Mesendoderm (in vitro differentiated cells): ENCODE measurements at regions not wholly inside any gene's neighbourhood (a gene's known extent, or its start where the extent isn't known, plus 50 kb on each side); places are given as distances from the start of the nearest gene placed in this dataset.

Experiments used
- DNase-seq: peaks from one replicate; pipeline ENCODE4 v3.0.0; 2013
- H2AK5ac ChIP-seq: 2 replicates; pipeline ENCODE4 v1.6.1; 2013; ENCODE audit warnings: low read length, inconsistent platforms
- H2BK120ac ChIP-seq: 2 replicates; pipeline ENCODE4 v1.6.1; 2013; ENCODE audit warnings: low read depth, mild to moderate bottlenecking, low read length, moderate library complexity, mixed read lengths
- H2BK15ac ChIP-seq: replicated peaks from 2 replicates; pipeline ENCODE4 v1.6.1; 2013; ENCODE audit warnings: low read depth, mild to moderate bottlenecking, moderate library complexity
- H2BK5ac ChIP-seq: 2 replicates; pipeline ENCODE4 v1.6.1; 2013; ENCODE audit warnings: low read length, inconsistent platforms
- H3K18ac ChIP-seq: 2 replicates; pipeline ENCODE4 v1.6.1; 2013; ENCODE audit warnings: mild to moderate bottlenecking, low read length, mixed read lengths
- H3K23ac ChIP-seq: one replicate; pipeline ENCODE4 v1.6.1; 2013; ENCODE audit warnings: low read length
- H3K27ac ChIP-seq: 2 replicates; pipeline ENCODE4 v1.5.1; 2013; ENCODE audit warnings: low read depth, mild to moderate bottlenecking, inconsistent platforms, low read length, moderate library complexity
- H3K27me3 ChIP-seq: 2 replicates; pipeline ENCODE4 v1.6.1; 2013; ENCODE audit warnings: low read length, control low read depth, mild to moderate bottlenecking, inconsistent platforms; ENCODE audit not compliant: insufficient read depth, poor library complexity
- H3K36me3 ChIP-seq: 2 replicates; pipeline ENCODE4 v1.6.1; 2013; ENCODE audit warnings: low read length, inconsistent platforms; ENCODE audit not compliant: control insufficient read depth, insufficient read depth
- H3K4ac ChIP-seq: one replicate; pipeline ENCODE4 v1.6.1; 2013; ENCODE audit warnings: low read depth, mild to moderate bottlenecking, low read length, moderate library complexity
- H3K4me1 ChIP-seq: 2 replicates; pipeline ENCODE4 v1.6.1; 2013; ENCODE audit warnings: low read depth, low read length, inconsistent platforms; ENCODE audit not compliant: control insufficient read depth
- H3K4me2 ChIP-seq: 2 replicates; pipeline ENCODE4 v1.6.1; 2013; ENCODE audit warnings: low read length
- H3K4me3 ChIP-seq: 2 replicates; pipeline ENCODE4 v1.5.1; 2013; ENCODE audit warnings: mild to moderate bottlenecking, low read length
- H3K56ac ChIP-seq: one replicate; pipeline ENCODE4 v1.6.1; 2013; ENCODE audit warnings: low read length
- H3K79me1 ChIP-seq: 2 replicates; pipeline ENCODE4 v1.6.1; 2013; ENCODE audit warnings: low read length, inconsistent platforms
- H3K79me2 ChIP-seq: 2 replicates; pipeline ENCODE4 v1.6.1; 2013; ENCODE audit warnings: mild to moderate bottlenecking, low read length; ENCODE audit not compliant: control insufficient read depth, insufficient read depth
- H3K9ac ChIP-seq: 2 replicates; pipeline ENCODE4 v1.6.1; 2013; ENCODE audit warnings: low read length, inconsistent platforms
- H4K5ac ChIP-seq: one replicate; pipeline ENCODE4 v1.6.1; 2013; ENCODE audit warnings: low read length
- H4K8ac ChIP-seq: one replicate; pipeline ENCODE4 v1.6.1; 2013; ENCODE audit warnings: low read depth, mild to moderate bottlenecking, control low read depth, low read length, moderate library complexity
- WGBS: extraction: QIAGEN DNeasy Blood & Tissue Kit; methylation state at CpG from one replicate; pipeline ENCODE4 v1.1.7; 2013; ENCODE audit warnings: low lambda C conversion rate, missing lambda C conversion rate; ENCODE audit not compliant: insufficient coverage; ENCODE audit errors: extremely low coverage; 5-methylcytosine and 5-hydroxymethylcytosine counted together

- H2BK120ac ChIP-seq = no peak overlapping the region
- no peak overlapping the region for H2AK5ac ChIP-seq
- H4K8ac ChIP-seq = no peak overlapping the region
- no peak overlapping the region for H3K9ac ChIP-seq
- H3K4me3 ChIP-seq = no peak overlapping the region
- no peaks in the 10 kb centered on the region for H3K36me3 ChIP-seq
- no peak overlapping the region for H2BK15ac ChIP-seq
- H3K27ac ChIP-seq = no peak overlapping the region
- H4K5ac ChIP-seq = no peak overlapping the region
- H3K4me1 ChIP-seq = no peaks in the 10 kb centered on the region
- no peaks in the 10 kb centered on the region for H3K79me2 ChIP-seq
- no peak overlapping the region for H3K18ac ChIP-seq
- no peak overlapping the region for H3K4me2 ChIP-seq
- H3K56ac ChIP-seq = no peak overlapping the region
- no peak for DNase-seq
- H3K79me1 ChIP-seq = no peaks in the 10 kb centered on the region
- H3K27me3 ChIP-seq = no peaks in the 10 kb centered on the region
- no peak overlapping the region for H3K23ac ChIP-seq
- H3K4ac ChIP-seq = no peak overlapping the region
- H2BK5ac ChIP-seq = no peak overlapping the region
- no CpG with 5 or more reads among the region's 1 CpG for WGBS
These were observed 251.9 kb downstream of the PAPSS1 start for GRCh38 chr4:107468156-107468555.

DNA sequence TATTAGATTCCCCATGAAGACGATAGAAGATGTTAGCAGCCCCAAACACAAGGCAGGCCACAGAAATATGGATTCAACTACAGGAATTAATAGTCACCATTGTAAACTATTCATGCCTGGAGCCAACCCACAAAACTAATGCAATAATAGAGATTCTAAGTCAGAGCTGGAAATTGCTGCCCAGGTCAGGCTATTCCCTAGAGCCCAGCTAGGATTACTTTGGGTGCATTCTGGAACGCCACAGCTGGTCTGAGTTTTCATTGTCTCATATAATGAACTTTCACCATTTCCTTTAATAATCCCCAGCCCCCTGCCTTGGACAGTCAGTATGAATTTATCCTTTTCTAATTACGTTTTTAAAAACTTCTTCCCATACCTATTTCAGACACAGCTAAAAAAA is 252.6 kb downstream of the PAPSS1 start:
- Histone ChIP-seq H3K9ac (no peak overlapping the region), H4K8ac (no peak overlapping the region), H3K18ac (no peak overlapping the region), H3K27ac (no peak overlapping the region), H3K79me1 (no peaks in the 10 kb centered on the region), H2BK15ac (no peak overlapping the region), H3K4ac (no peak overlapping the region), H3K4me1 (no peaks in the 10 kb centered on the region), H4K5ac (no peak overlapping the region), H3K79me2 (no peaks in the 10 kb centered on the region), H3K27me3 (no peaks in the 10 kb centered on the region), H3K4me2 (no peak overlapping the region), H2BK5ac (no peak overlapping the region), H3K56ac (no peak overlapping the region), H3K4me3 (no peak overlapping the region), H2BK120ac (no peak overlapping the region), H2AK5ac (no peak overlapping the region), H3K23ac (no peak overlapping the region), H3K36me3 (no peaks in the 10 kb centered on the region)
- no peak for DNase-seq
- 100% methylated on average over 1 of the region's 3 CpGs for WGBS

DNA sequence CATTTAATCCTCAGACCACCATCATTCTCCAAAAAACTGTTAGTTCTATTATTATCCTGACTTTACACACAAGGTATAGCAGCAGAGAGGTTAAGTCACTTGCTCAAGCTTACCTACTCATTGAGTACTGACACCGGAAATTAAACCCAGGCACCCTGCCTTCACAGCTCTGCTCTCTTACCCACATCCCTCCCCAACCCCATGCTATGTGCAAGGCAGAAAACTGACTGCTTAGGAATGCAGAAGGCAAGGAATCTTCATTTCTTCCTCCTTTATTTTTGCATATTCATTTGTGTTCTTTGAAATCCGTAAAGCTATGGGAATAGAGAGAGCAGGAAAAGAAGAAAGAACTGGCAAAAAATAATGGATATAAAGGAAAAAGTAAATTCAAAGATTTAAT is 261.8 kb downstream of the PAPSS1 start:
- Histone ChIP-seq H2BK5ac (no peak overlapping the region), H3K4ac (no peak overlapping the region)

GRCh38 chr4:107453987-107454386 is 266.0 kb downstream of the PAPSS1 start:
- Histone ChIP-seq H2AK5ac (no peak overlapping the region), H3K4me1 (no peaks in the 10 kb centered on the region), H3K9ac (no peak overlapping the region), H3K4me2 (no peak overlapping the region), H3K36me3 (no peaks in the 10 kb centered on the region), H3K27ac (no peak overlapping the region), H4K8ac (no peak overlapping the region), H3K4me3 (no peak overlapping the region), H3K79me1 (no peaks in the 10 kb centered on the region), H3K79me2 (no peaks in the 10 kb centered on the region), H3K56ac (no peak overlapping the region), H2BK15ac (no peak overlapping the region), H3K4ac (no peak overlapping the region), H3K23ac (no peak overlapping the region), H2BK120ac (no peak overlapping the region), H3K18ac (no peak overlapping the region), H4K5ac (no peak overlapping the region), H3K27me3 (no peaks in the 10 kb centered on the region), H2BK5ac (no peak overlapping the region)
- no peak for DNase-seq
- WGBS = no CpG with 5 or more reads among the region's 2 CpGs

More for the DNA sequence above, 261.8 kb downstream of the PAPSS1 start:
- H3K27me3 ChIP-seq = no peaks in the 10 kb centered on the region
- H4K5ac ChIP-seq = no peak overlapping the region
- no peak overlapping the region for H2AK5ac ChIP-seq
- no peak overlapping the region for H2BK15ac ChIP-seq
- DNase-seq = no peak
- no peak overlapping the region for H3K23ac ChIP-seq
- no peak overlapping the region for H3K9ac ChIP-seq
- no peak overlapping the region for H3K18ac ChIP-seq
- no peaks in the 10 kb centered on the region for H3K79me2 ChIP-seq
- H2BK120ac ChIP-seq = no peak overlapping the region
- no peaks in the 10 kb centered on the region for H3K4me1 ChIP-seq
- H3K56ac ChIP-seq = no peak overlapping the region
- H3K4me3 ChIP-seq = no peak overlapping the region
- H4K8ac ChIP-seq = no peak overlapping the region
- WGBS = no CpG with 5 or more reads among the region's 2 CpGs
- H3K36me3 ChIP-seq = no peaks in the 10 kb centered on the region
- H3K79me1 ChIP-seq = no peaks in the 10 kb centered on the region
- H3K4me2 ChIP-seq = no peak overlapping the region
- H3K27ac ChIP-seq = no peak overlapping the region

GRCh38 chr4:107452717-107453630 is 267.1 kb downstream of the PAPSS1 start:
- Histone ChIP-seq H4K5ac (no peak overlapping the region), H3K4me3 (no peak overlapping the region), H3K36me3 (no peaks in the 10 kb centered on the region), H2AK5ac (no peak overlapping the region), H3K27me3 (no peaks in the 10 kb centered on the region), H3K4ac (no peak overlapping the region), H2BK120ac (no peak overlapping the region), H3K79me2 (no peaks in the 10 kb centered on the region), H3K23ac (no peak overlapping the region), H3K18ac (no peak overlapping the region), H3K27ac (no peak overlapping the region), H3K4me2 (no peak overlapping the region), H2BK5ac (no peak overlapping the region), H3K79me1 (no peaks in the 10 kb centered on the region), H4K8ac (no peak overlapping the region), H3K56ac (no peak overlapping the region), H2BK15ac (no peak overlapping the region), H3K4me1 (no peaks in the 10 kb centered on the region), H3K9ac (no peak overlapping the region)
- no CpG with 5 or more reads among the region's 3 CpGs for WGBS
- DNase-seq = no peak
